ENCODE measurements at regions not wholly inside any gene's neighbourhood (a gene's known extent, or its start where the extent isn't known, plus 50 kb on each side); places are given as distances from the start of the nearest gene placed in this dataset.

DNA sequence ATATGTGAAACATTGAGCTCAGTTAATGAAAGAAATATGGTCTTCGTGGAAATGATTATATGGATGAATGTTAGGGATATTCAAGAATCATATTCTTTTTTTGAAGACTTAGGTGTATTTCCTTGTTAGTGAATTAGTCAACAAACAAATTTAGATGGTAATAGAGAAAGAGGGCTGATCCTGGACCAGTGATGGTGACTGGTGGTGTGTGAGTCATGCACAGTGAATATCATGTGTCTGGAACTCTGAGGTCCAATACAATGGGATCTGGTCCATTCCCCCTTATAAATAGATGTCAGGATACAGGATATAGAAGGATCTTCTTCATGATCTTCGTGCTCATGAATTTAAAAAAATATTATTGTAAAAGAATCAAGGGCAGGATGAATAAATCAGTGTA, 64.4 kb upstream of the RTL1 start:
- H3K27me3 Mint-ChIP-seq (ENCODE audit: low read depth in 2 of 2) = peaks cover 10 to 41% of the 10 kb centered on the region in 2 donors
- TF ChIP-seq, protein P1, sequence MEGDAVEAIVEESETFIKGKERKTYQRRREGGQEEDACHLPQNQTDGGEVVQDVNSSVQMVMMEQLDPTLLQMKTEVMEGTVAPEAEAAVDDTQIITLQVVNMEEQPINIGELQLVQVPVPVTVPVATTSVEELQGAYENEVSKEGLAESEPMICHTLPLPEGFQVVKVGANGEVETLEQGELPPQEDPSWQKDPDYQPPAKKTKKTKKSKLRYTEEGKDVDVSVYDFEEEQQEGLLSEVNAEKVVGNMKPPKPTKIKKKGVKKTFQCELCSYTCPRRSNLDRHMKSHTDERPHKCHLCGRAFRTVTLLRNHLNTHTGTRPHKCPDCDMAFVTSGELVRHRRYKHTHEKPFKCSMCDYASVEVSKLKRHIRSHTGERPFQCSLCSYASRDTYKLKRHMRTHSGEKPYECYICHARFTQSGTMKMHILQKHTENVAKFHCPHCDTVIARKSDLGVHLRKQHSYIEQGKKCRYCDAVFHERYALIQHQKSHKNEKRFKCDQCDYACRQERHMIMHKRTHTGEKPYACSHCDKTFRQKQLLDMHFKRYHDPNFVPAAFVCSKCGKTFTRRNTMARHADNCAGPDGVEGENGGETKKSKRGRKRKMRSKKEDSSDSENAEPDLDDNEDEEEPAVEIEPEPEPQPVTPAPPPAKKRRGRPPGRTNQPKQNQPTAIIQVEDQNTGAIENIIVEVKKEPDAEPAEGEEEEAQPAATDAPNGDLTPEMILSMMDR (IDR thresholded peaks at IDR 0.05) = no peak
- DNase-seq (no peak), ATAC-seq (no peak)
- Histone ChIP-seq H3K4me3 (ENCODE audit: low read length) (no peak overlapping the region), H3K4me1 (ENCODE audit: control insufficient read depth, insufficient read depth, low read length) (no peaks in the 10 kb centered on the region), H3K9me3 (ENCODE audit: control insufficient read depth, insufficient read depth, low read length) (no peaks in the 10 kb centered on the region), H3K27ac (ENCODE audit: low read length) (no peak overlapping the region), H3K27me3 (ENCODE audit: control insufficient read depth, insufficient read depth, low read length) (no peaks in the 10 kb centered on the region), H3K36me3 (ENCODE audit: control insufficient read depth, insufficient read depth, low read length) (no peaks in the 10 kb centered on the region)
- H3K36me3 Mint-ChIP-seq = no peaks in the 10 kb centered on the region
- H3K27ac Mint-ChIP-seq = no peak overlapping the region
- WGBS (ENCODE audit: insufficient coverage) = 83% methylated on average over 2 of the region's 2 CpGs
- no peaks in the 10 kb centered on the region for H3K4me1 Mint-ChIP-seq
- no peaks in the 10 kb centered on the region for H3K9me3 Mint-ChIP-seq
- H3K4me3 Mint-ChIP-seq = no peak overlapping the region
- intact Hi-C loops (cut with micrococcal nuclease) = no loop called here

DNA sequence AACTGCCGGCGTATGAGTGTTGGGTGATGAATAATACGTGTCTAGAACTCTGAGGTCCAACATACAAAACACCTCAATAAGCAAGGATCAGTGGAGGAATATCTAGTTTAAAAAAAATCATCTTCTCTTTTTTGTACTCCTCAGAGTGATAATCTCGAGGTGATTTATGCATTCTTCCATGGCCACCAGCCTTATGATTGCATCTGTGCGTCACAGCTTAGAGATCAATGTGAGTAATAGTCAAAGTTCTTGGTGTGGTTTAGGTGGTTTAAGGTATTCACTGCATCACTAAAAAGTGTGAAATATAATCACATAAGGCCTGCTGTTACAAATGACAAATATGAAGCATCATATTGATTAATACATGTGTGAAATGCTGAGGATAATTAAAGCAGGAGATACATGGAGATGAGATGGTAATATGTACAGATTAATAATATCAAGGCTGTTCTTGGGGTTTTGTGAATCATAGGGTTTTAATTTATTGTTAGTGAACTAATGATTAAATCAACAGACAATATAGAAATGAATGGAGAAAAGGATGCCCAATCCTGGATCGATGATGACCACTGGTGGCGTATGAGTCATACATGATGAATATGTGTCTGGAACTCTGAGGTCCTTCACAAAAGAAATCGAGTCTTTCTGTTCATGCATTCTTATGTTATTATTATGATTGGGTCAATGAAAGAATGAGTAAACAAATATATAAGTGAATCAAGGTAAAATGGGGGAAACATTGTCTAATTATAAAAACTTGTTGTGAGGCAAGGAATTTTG, 68.8 kb upstream of the RTL1 start:
- ATAC-seq (no peak), DNase-seq (no peak)
- Mint-ChIP-seq H3K36me3 (no peaks in the 10 kb centered on the region), H3K4me1 (no peaks in the 10 kb centered on the region), H3K27me3 (ENCODE audit: low read depth in 2 of 2) (peaks cover 7 to 42% of the 10 kb centered on the region in 2 donors), H3K4me3 (no peak overlapping the region), H3K9me3 (no peaks in the 10 kb centered on the region), H3K27ac (no peak overlapping the region)
- H3K9me3 ChIP-seq (ENCODE audit: control insufficient read depth, insufficient read depth, low read length) = no peaks in the 10 kb centered on the region
- no peak overlapping the region for H3K4me3 ChIP-seq (ENCODE audit: low read length)
- H3K27ac ChIP-seq (ENCODE audit: low read length) = no peak overlapping the region
- H3K27me3 ChIP-seq (ENCODE audit: control insufficient read depth, insufficient read depth, low read length) = no peaks in the 10 kb centered on the region
- H3K36me3 ChIP-seq (ENCODE audit: control insufficient read depth, insufficient read depth, low read length) = no peaks in the 10 kb centered on the region
- H3K4me1 ChIP-seq (ENCODE audit: control insufficient read depth, insufficient read depth, low read length) = no peaks in the 10 kb centered on the region
- TF ChIP-seq, protein P1 (IDR thresholded peaks at IDR 0.05) = no peak
- WGBS (ENCODE audit: insufficient coverage) = 98% methylated on average over 4 of the region's 8 CpGs
- intact Hi-C loops (cut with micrococcal nuclease) = no loop called here

DNA sequence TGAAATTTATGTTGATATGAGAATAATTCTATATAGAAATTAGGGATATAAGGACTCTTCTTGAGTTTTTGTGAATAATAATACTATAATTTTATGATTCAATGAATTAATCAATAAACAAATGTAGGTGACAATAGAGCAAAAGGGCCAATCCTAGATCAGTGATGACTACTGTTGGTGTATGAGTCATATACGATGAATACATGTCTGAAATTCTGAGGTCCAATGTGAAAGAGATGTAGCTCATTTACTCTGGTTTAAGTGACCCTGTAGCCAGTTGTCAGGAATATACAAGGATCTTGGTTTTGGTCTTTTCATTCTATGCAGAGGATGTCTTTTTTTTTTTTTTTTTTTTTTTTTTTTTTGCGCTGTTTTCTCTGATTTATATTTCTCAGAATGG, 72.1 kb upstream of the RTL1 start:
- no peak for ATAC-seq
- WGBS (ENCODE audit: insufficient coverage) = 93% methylated on average over 1 of the region's 2 CpGs
- H3K9me3 Mint-ChIP-seq = no peaks in the 10 kb centered on the region
- Histone ChIP-seq H3K9me3 (ENCODE audit: control insufficient read depth, insufficient read depth, low read length) (no peaks in the 10 kb centered on the region), H3K4me1 (ENCODE audit: control insufficient read depth, insufficient read depth, low read length) (no peaks in the 10 kb centered on the region), H3K36me3 (ENCODE audit: control insufficient read depth, insufficient read depth, low read length) (no peaks in the 10 kb centered on the region), H3K27ac (ENCODE audit: low read length) (no peak overlapping the region), H3K27me3 (ENCODE audit: control insufficient read depth, insufficient read depth, low read length) (no peaks in the 10 kb centered on the region), H3K4me3 (ENCODE audit: low read length) (no peak overlapping the region)
- H3K27ac Mint-ChIP-seq = no peak overlapping the region
- H3K4me1 Mint-ChIP-seq = no peaks in the 10 kb centered on the region
- TF ChIP-seq, protein P1 (IDR thresholded peaks at IDR 0.05) = no peak
- intact Hi-C loops (cut with micrococcal nuclease) = no loop called here
- H3K27me3 Mint-ChIP-seq (ENCODE audit: low read depth in 2 of 2) = peaks cover 16 to 58% of the 10 kb centered on the region in 2 donors
- DNase-seq = no peak
- H3K4me3 Mint-ChIP-seq = no peak overlapping the region
- H3K36me3 Mint-ChIP-seq = no peaks in the 10 kb centered on the region

DNA sequence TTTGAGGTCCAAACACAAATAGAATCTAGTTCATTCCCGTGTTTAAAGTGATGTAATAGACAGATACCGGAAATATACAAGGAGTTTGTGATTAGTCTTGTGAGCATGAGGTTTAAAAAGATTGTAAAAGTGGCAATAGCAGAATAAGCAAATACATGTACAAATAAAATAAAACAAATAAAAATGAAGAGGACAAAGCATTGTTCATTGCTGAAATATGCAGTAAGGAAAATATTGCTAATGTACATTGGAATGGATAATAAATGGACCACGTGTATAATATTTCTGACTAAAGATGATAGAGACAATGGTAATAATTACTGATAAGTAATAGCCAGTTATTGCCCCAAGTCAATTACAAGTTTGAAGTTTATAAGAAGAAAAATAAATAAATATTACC, 75.6 kb upstream of the RTL1 start:
- H3K4me3 Mint-ChIP-seq = no peak overlapping the region
- no peak overlapping the region for H3K4me3 ChIP-seq (ENCODE audit: low read length)
- no peaks in the 10 kb centered on the region for H3K36me3 ChIP-seq (ENCODE audit: control insufficient read depth, insufficient read depth, low read length)
- H3K9me3 Mint-ChIP-seq = no peaks in the 10 kb centered on the region
- DNase-seq (no peak), ATAC-seq (no peak)
- TF ChIP-seq, protein P1 (IDR thresholded peaks at IDR 0.05) = no peak
- H3K4me1 ChIP-seq (ENCODE audit: control insufficient read depth, insufficient read depth, low read length) = no peaks in the 10 kb centered on the region
- H3K4me1 Mint-ChIP-seq = no peaks in the 10 kb centered on the region
- no peaks in the 10 kb centered on the region for H3K27me3 ChIP-seq (ENCODE audit: control insufficient read depth, insufficient read depth, low read length)
- no peaks in the 10 kb centered on the region for H3K36me3 Mint-ChIP-seq
- H3K27ac ChIP-seq (ENCODE audit: low read length) = no peak overlapping the region
- intact Hi-C loops (cut with micrococcal nuclease) = no loop called here
- peaks cover 17 to 58% of the 10 kb centered on the region in 2 donors for H3K27me3 Mint-ChIP-seq (ENCODE audit: low read depth in 2 of 2)
- H3K9me3 ChIP-seq (ENCODE audit: control insufficient read depth, insufficient read depth, low read length) = no peaks in the 10 kb centered on the region
- H3K27ac Mint-ChIP-seq = no peak overlapping the region
- no CpG with 5 or more reads among the region's 3 CpGs for WGBS (ENCODE audit: insufficient coverage)
